NCI-H1694 treated with DMSO at 0.1 percent for 48 hours (cell line): ENCODE measurements at regions not wholly inside any gene's neighbourhood (a gene's known extent, or its start where the extent isn't known, plus 50 kb on each side); places are given as distances from the start of the nearest gene placed in this dataset.

Experiments
- DNase-seq: peaks from one replicate; lab custom pipeline; 2025; lab: John Stamatoyannopoulos, UW

DNA sequence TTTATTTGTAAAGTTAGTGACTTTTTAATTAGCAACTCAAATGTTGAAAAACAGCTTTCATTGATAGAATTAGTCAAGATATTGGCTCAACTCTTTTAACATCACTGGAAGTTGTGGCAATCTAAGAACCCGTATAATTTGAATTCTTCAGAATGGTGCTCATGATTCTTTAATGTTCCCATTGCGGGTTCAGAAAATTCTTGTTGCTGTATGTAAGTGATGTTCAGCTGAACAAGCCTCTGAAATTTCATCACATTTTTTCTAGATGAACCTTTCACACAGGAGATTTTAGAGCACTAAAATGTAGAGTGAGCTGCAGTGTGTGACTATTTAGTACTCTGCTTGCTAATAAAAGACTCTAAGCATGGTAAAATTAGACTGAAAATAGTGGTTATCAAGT is 1317.7 kb downstream of the FSTL5 start:
- no peak for DNase-seq

GRCh38 chr4:160847228-160847627 is 1316.6 kb downstream of the FSTL5 start:
- no peak for DNase-seq

DNA sequence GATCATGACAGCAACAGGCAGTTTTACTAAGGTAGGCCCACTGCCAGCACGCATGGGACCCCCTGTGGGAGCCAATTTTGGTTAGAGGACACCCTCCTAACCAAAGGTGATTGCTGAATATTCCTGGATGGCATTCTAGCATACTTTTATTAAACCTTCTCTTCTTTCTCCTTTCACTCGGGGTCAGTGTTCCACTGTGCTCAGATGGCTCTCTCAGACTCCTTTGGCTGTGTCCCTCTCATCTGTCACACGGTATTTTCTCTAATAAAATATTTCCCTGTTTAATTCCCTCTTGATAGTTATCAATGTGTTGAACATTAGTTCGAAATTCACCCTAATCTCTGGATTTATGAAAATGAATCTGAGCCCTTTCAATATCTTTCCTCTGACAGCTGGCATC is 1315.3 kb downstream of the FSTL5 start:
- DNase-seq = no peak

DNA sequence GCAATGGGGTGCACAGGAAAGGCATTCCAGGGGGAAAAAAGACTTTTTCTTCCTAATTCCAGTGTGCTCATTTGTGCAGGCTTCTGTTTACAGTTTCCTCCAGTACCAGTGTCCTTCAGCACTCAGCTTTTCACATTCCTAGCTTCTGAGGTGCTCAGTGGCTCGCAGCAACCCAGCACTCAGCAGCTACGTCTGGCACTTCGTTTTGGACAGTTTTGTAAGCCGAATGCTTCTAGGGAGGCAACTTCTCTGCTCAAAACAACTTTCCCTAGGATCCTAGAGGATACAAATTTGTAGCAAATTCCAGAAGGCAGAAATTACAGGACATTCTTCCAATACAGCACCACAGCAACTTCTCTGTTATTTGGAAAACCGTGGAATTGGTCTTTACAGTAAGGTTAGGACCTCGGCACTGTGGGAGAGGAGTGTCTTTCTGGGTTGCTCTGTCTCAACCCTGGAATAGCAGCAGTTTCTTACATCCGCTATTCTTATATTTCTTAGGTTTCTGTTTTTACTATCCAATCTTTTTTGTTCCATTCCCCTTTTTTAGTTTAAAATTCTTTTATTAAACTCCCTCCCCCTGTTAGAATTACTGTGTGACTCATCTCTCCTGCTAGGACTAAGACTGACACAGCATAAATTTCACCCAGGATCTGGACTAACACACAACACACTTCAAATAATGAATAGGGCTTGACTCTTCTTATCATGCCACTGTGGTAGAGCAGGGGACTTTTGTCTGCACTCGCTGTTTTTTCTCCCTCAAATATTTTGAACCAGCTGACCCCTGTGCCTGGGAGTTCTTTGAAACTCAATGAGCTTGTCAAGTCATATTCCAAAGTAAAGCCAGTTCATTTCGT is 1314.7 kb downstream of the FSTL5 start:
- DNase-seq = no peak

DNA sequence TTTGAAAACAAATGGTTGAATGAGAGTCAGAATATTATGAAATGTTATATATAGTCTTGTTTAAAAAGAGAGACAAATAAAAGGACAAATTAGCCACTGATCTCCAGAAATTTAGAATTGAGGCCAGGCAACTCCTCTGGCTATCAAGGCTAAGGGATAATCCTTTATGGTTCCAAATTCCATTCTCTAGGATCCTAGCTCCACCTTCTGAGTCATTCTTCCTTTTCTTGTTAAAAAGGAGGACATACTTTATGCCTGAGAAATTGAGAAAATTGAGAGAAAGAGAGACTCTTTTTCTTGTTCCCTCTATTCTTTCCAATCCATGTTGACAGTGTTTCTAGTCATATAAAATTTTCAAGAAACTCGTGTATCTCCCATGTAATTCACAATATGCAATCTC is 1299.5 kb downstream of the FSTL5 start:
- DNase-seq = no peak

- DNase-seq = no peak
Measured at GRCh38 chr4:160869899-160870298, 1293.9 kb downstream of the FSTL5 start.

GRCh38 chr4:160872491-160872890 is 1291.3 kb downstream of the FSTL5 start:
- no peak for DNase-seq

- DNase-seq = no peak
Measured at GRCh38 chr4:160877087-160877790, 1286.6 kb downstream of the FSTL5 start.

- DNase-seq = no peak
Measured at GRCh38 chr4:160880180-160880579, 1283.6 kb downstream of the FSTL5 start.

DNA sequence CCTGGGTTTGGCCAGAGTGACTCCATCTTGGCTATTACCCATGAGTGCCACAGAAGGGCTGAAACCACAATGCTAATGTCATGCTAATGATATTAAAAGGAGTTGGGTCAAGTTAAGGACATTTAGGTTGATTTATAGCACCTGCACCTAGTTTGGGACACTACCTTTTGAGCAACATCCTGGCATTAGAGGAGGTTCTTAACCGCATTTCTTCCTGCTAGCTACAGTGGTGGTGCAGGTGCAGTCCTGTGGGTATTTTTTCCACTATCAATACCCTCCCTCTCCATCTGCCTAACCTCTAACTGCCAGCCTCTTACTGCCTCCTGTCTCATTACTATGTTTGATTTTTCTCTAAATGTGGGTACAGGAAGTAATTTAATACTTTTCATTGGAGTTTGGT is 1276.1 kb downstream of the FSTL5 start:
- no peak for DNase-seq

DNA sequence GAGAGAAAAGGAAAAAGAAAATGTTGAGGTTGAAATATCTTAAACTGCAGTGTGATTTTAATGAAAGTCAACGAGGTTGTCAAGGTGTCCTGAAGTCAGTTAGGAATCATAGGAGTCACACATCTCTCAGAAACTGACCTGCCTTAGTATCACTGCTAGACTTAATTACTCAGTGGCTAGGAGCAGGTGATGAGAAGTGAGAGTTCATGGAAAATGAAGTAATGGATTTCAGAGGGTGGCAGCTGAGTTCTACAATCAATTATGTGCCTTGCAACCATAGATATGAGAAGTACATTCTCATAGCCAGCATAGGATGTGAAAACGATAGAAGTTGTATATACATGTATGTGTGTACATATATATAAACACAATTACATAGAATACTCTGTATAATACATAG is 1269.7 kb downstream of the FSTL5 start:
- no peak for DNase-seq

DNA sequence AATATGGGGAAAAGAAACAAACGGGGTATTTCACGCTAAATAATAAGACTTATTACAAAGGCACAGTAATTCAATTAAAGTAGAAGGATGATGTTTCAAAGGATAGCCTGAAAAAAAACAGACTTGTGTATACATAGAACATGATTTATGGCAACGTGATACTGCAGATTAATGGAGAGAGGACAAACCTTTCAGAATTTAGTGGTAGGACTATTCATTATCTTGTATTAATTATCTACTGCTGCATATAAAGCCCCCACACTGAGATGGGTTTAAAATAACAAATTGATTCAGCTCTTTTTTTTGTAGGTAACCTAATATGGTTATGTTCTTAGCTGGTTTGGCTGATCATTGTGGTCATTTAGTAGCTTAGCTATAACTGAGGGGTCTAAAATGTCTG is 1269.0 kb downstream of the FSTL5 start:
- no peak for DNase-seq

GRCh38 chr4:160927311-160927710 is 1236.5 kb downstream of the FSTL5 start:
- no peak for DNase-seq

GRCh38 chr4:160928482-160928881 is 1235.3 kb downstream of the FSTL5 start:
- no peak for DNase-seq

- no peak for DNase-seq
Measured at GRCh38 chr4:160947653-160948052, 1216.1 kb downstream of the FSTL5 start.

DNA sequence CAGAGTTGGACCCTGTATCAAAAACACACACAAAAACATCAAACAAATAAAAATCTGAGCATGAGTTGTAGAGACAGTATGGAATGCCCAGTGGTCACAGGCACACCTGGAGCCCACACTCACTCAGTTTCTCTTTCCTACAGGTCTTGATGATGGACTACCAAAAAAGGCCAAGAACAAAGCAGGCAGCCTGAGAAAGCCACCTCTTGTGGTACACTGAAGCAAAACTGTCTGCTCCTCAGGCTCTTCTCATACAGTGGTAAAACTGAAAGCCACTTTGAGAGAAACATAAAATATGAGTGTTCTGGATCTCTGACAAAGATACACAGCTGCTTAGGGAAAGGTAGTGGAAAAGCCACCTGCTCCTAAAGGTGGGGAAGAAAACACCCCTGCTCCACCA is 1206.9 kb downstream of the FSTL5 start:
- DNase-seq = no peak

DNA sequence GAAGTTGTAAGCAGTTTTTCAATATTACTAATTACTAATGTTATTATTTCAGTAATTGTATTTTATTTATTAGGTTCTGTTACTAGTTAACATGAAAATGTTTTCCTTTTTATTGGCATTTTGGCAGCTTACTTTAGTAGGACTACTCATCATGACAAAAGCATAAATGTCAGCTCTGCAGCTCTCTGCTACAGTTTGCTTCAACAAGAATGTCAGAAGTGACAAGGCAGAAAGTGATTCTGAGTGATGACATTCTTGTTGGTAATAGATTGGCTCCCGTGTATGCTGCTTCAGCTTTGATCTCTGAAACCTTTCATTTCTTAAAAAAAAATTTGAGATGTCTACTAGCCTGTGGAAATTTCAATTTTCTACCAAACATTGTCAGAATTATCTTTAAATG is 1193.9 kb downstream of the FSTL5 start:
- DNase-seq = no peak

DNA sequence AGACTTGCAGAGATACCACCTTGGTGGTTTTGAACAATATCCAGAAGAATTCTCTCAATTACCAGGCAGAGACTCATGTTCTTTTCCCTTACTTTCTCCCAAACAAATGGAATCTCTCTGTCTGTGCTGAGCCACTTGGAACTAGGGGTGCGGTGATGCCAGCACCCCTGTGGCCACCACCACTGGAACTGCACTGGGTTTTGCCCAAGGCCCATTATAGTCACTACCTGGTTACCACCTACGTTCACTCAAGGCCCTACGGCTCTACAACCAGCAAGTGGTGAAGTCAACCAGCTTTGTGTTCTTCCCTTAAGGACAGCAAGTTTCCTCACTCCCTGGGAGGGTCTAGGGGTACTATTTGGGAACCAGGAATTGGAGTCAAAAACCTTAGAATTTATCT is 1183.7 kb downstream of the FSTL5 start:
- DNase-seq = no peak

DNA sequence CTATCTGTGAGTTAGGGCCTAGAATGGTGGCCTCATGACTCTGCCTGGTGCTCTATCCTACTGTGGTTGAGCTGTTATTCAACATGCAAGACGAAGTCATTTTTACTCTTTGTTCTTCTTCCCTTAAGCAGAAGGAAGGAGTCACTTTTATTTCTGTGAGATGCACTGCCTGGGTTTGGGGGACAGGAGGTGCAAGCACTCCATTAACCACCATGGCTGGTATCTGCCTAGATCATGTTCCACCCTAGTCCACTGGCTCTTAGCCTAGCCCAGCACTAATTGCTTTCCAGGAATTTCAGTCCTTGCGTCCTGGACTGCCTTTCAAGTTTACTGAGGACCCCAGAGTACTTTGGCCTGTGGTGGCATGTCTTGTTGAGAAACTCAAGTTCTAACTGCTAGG is 1182.7 kb downstream of the FSTL5 start:
- no peak for DNase-seq

- no peak for DNase-seq
Measured at GRCh38 chr4:160983035-160983434, 1180.8 kb downstream of the FSTL5 start.

DNA sequence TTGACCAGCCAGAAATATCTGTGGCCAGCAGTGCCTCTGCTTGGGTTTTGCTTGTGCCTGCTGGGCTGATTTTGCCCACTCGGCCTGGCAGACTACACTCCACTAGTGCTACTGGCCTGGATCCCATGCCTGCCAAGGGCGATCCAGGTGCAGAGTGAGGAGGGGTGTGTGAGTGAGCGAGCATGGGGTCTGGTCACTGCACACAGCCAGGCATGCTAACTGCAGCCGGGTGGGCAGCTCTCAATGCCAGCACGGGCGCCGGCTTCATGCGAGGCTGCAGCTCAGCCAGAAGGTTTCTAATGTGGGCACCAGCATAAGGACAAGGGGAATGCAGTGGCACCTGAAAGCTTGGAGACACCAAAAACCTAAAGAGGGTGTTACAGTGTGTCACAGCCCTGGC is 1161.4 kb downstream of the FSTL5 start:
- DNase-seq = no peak

- DNase-seq = no peak
Measured at GRCh38 chr4:161003418-161004057, 1160.3 kb downstream of the FSTL5 start.

DNA sequence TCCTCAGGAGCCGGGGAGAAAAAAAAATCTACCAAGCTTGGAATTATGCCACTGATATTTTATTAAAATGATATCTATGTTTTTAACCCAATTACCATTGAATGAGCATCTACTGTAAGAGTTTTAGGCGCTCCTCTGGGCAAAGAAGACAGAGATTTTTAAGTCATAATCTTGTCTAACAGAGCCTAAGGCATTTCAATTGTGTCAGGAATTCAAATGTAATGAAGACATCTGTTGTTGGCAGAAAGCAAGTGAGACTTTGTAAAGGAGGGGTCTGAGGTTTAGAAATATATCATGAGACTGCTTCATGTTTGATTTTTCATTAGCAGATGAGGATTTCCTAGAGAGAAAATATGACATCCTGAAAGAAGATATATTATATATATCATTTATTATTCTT is 1158.1 kb downstream of the FSTL5 start:
- no peak for DNase-seq
